ENCODE measurements at regions not wholly inside any gene's neighbourhood (a gene's known extent, or its start where the extent isn't known, plus 50 kb on each side); places are given as distances from the start of the nearest gene placed in this dataset.

DNA sequence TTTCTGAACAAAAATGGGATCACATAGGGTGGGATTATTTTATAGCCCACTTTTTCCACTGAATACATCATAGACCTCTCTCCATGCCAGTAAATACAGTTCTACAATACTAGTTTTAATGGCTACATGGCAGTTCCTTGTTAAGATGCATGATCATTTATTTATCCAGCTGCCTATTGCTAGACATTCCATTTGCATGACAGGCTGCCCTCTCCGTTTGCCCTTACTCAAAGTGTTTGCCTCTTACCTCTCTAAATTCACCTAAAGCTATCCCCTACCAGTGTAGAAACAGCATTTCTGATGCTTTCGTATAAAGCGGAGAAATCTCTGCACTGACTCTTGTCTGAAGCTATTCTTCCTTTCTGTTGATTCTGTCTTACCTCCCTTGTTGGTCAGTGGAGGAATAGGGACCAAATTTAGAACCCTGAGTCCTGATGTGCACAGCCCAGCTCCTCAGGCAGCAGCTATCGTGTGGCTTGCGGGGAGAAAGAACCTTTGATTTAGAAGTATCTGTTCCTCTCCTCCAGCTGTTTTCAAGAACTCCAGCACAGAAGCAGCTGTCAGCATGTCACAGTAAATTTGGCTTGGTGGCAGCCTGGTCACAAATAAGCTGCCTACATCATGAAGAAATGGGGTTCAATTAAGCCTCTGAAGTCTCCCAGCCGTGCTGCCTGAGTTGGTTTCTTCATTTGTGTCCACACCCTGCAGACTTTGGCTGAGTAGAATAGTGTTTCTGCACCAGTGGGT, 337.3 kb downstream of the PRDM2 start:
- TF ChIP-seq, protein P1, sequence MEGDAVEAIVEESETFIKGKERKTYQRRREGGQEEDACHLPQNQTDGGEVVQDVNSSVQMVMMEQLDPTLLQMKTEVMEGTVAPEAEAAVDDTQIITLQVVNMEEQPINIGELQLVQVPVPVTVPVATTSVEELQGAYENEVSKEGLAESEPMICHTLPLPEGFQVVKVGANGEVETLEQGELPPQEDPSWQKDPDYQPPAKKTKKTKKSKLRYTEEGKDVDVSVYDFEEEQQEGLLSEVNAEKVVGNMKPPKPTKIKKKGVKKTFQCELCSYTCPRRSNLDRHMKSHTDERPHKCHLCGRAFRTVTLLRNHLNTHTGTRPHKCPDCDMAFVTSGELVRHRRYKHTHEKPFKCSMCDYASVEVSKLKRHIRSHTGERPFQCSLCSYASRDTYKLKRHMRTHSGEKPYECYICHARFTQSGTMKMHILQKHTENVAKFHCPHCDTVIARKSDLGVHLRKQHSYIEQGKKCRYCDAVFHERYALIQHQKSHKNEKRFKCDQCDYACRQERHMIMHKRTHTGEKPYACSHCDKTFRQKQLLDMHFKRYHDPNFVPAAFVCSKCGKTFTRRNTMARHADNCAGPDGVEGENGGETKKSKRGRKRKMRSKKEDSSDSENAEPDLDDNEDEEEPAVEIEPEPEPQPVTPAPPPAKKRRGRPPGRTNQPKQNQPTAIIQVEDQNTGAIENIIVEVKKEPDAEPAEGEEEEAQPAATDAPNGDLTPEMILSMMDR (IDR thresholded peaks at IDR 0.05) = no peak
- no peak for TF ChIP-seq POLR2AphosphoS5 (IDR thresholded peaks at IDR 0.05)
- TF ChIP-seq EP300 (IDR thresholded peaks at IDR 0.05; ENCODE audit: low read depth) = no peak
- TF ChIP-seq POLR2A (IDR thresholded peaks at IDR 0.05) = no peak
- Histone ChIP-seq H3K27me3 (no peaks in the 10 kb centered on the region), H3K4me1 (no peaks in the 10 kb centered on the region), H3K36me3 (no peaks in the 10 kb centered on the region), H3K4me3 (no peak overlapping the region), H3K9me3 (peaks cover 14 to 15% of the 10 kb centered on the region in 2 donors), H3K27ac (no peak overlapping the region)
- DNase-seq = no peak
- in situ Hi-C loops (cut with MboI; ENCODE audit: low pct_ligation_motif_present in 1 of 4, low pct_unique_long_range_greater_than_20kb in 1 of 4, low sequenced_read_pairs in 3 of 4) = no loop called here
- intact Hi-C loops (cut with DNase I; ENCODE audit: low total_unique reads) = no loop called here
- 65 to 73% methylated on average over 4 to 6 of the region's 6 CpGs for WGBS, 2 donors (ENCODE audit: low coverage in 1 of 2)

GRCh38 chr1:14039582-14040430, 339.8 kb downstream of the PRDM2 start:
- peaks cover 15 to 18% of the 10 kb centered on the region in 2 donors for H3K9me3 ChIP-seq
- WGBS, 2 donors (ENCODE audit: low coverage in 1 of 2) = 33 to 41% methylated on average over 8 to 11 of the region's 11 CpGs
- TF ChIP-seq, protein P1 (IDR thresholded peaks at IDR 0.05) = no peak
- no peak for TF ChIP-seq POLR2AphosphoS5 (IDR thresholded peaks at IDR 0.05)
- no peak for TF ChIP-seq EP300 (IDR thresholded peaks at IDR 0.05; ENCODE audit: low read depth)
- TF ChIP-seq POLR2A (IDR thresholded peaks at IDR 0.05) = no peak
- H3K36me3 ChIP-seq = no peaks in the 10 kb centered on the region
- no peaks in the 10 kb centered on the region for H3K4me1 ChIP-seq
- intact Hi-C loops (cut with DNase I; ENCODE audit: low total_unique reads) (no loop called here), in situ Hi-C loops (cut with MboI; ENCODE audit: low pct_ligation_motif_present in 1 of 4, low pct_unique_long_range_greater_than_20kb in 1 of 4, low sequenced_read_pairs in 3 of 4) (no loop called here)
- H3K27ac ChIP-seq = no peak overlapping the region
- H3K27me3 ChIP-seq = no peaks in the 10 kb centered on the region
- no peak for DNase-seq
- no peak overlapping the region for H3K4me3 ChIP-seq

DNA sequence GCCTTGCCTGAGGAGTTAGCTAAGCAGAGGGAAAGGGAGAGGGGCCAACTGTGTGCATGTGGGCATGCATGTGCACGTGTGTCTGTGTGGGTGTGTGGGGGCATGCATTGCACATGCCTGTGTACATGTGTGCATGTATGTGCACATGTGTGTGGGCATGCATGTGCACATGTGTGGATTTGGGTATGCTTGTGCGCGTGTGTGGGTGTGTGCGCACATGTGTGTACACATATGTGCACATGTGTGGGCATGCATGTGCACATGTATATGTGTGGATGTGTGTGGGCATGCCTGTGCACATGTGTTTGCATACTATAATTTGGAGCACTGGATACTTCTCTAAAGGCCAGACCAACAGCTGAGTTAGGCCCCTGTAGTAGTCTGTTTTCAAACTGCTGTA, 350.0 kb downstream of the PRDM2 start:
- Histone ChIP-seq H3K27me3 (no peaks in the 10 kb centered on the region), H3K4me1 (no peaks in the 10 kb centered on the region), H3K4me3 (no peak overlapping the region), H3K27ac (no peak overlapping the region), H3K9me3 (no peaks in the 10 kb centered on the region), H3K36me3 (no peaks in the 10 kb centered on the region)
- DNase-seq = no peak
- TF ChIP-seq, protein P1 (IDR thresholded peaks at IDR 0.05) = no peak
- TF ChIP-seq POLR2AphosphoS5 (IDR thresholded peaks at IDR 0.05) = no peak
- TF ChIP-seq POLR2A (IDR thresholded peaks at IDR 0.05) = no peak
- TF ChIP-seq EP300 (IDR thresholded peaks at IDR 0.05; ENCODE audit: low read depth) = no peak
- 64% methylated on average over 4 of the region's 4 CpGs; no CpG with 5 or more reads in 1 of the 2 donors for WGBS, 2 donors (ENCODE audit: low coverage in 1 of 2)
- in situ Hi-C loops (cut with MboI; ENCODE audit: low pct_ligation_motif_present in 1 of 4, low pct_unique_long_range_greater_than_20kb in 1 of 4, low sequenced_read_pairs in 3 of 4) (no loop called here), intact Hi-C loops (cut with DNase I; ENCODE audit: low total_unique reads) (no loop called here)

DNA sequence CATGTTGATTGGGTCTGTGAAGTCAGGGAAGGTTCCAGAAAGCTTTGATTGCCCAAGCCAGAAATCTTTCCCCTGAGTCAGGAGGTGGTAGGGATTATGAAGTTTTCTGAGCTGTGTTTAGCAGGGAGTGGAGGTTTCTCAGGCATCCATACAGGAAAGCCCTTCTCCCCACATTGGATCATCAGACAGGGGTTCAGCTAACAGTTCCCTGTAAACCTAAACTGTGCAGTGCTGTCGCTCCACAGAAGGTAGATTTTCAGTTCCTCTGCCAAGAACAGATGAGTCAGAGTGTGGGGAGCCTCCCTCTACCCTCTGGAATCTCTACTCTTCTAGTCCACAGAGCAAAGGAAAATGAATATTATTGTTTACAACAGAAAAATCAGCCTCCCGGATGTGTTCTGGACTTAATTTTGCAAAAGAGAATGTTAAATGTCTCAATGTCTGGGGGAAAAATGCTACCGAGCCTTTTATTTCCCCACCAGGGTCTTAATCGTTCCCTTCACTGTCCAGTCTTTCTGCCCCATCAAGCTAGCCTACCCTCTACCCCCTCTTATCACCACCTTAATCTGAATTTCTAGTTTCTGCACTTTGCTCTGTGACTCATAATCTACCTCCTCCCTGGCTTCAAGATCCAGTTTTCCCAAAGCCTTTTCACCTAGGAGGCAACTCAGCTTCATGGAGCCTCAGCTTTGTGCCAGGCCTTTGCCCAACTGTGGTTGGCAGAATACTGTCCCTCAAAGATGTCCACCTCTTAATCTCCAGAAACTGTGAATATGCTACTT, 355.6 kb downstream of the PRDM2 start:
- WGBS, 2 donors (ENCODE audit: low coverage in 1 of 2) = 48 to 72% methylated on average over 4 of the region's 4 CpGs
- no peaks in the 10 kb centered on the region for H3K27me3 ChIP-seq
- no peak overlapping the region for H3K27ac ChIP-seq
- intact Hi-C loops (cut with DNase I; ENCODE audit: low total_unique reads) = no loop called here
- TF ChIP-seq, protein P1 (IDR thresholded peaks at IDR 0.05) = no peak
- TF ChIP-seq EP300 (IDR thresholded peaks at IDR 0.05; ENCODE audit: low read depth) (no peak), POLR2AphosphoS5 (IDR thresholded peaks at IDR 0.05) (no peak), POLR2A (IDR thresholded peaks at IDR 0.05) (no peak)
- DNase-seq = no peak
- no peaks in the 10 kb centered on the region for H3K4me1 ChIP-seq
- H3K36me3 ChIP-seq = no peaks in the 10 kb centered on the region
- H3K9me3 ChIP-seq = no peaks in the 10 kb centered on the region
- in situ Hi-C loops (cut with MboI; ENCODE audit: low pct_ligation_motif_present in 1 of 4, low pct_unique_long_range_greater_than_20kb in 1 of 4, low sequenced_read_pairs in 3 of 4) = no loop called here
- no peak overlapping the region for H3K4me3 ChIP-seq
